ENCODE measurements at regions not wholly inside any gene's neighbourhood (a gene's known extent, or its start where the extent isn't known, plus 50 kb on each side); places are given as distances from the start of the nearest gene placed in this dataset.

DNA sequence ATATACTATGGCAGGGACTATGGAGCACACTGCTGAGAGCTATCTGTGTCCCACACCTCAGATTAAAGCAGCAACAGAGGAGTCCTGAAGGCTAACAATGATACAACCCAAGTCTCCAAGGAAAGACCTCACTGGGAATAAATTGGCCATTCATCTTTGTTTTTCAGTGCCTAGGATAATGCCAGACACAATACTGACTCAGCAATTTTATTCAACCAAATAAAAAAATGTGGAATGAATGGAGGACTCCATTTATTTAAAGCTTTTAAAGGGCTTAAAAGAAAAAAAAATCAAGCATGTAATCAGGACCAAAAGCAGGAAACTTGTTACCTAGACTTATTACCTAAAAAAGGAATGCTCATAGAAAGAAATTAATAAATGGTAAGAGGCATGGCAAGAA lies 960.5 kb downstream of the PCDH17 start:
- TF ChIP-seq, protein P1, sequence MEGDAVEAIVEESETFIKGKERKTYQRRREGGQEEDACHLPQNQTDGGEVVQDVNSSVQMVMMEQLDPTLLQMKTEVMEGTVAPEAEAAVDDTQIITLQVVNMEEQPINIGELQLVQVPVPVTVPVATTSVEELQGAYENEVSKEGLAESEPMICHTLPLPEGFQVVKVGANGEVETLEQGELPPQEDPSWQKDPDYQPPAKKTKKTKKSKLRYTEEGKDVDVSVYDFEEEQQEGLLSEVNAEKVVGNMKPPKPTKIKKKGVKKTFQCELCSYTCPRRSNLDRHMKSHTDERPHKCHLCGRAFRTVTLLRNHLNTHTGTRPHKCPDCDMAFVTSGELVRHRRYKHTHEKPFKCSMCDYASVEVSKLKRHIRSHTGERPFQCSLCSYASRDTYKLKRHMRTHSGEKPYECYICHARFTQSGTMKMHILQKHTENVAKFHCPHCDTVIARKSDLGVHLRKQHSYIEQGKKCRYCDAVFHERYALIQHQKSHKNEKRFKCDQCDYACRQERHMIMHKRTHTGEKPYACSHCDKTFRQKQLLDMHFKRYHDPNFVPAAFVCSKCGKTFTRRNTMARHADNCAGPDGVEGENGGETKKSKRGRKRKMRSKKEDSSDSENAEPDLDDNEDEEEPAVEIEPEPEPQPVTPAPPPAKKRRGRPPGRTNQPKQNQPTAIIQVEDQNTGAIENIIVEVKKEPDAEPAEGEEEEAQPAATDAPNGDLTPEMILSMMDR (IDR thresholded peaks at IDR 0.05; ENCODE audit: insufficient read depth, low read depth, low read length, missing control alignments): no peak
- no peak overlapping the region for H3K4me3 ChIP-seq (ENCODE audit: low read length)
- DNase-seq (ENCODE audit: low read depth): no peak

DNA sequence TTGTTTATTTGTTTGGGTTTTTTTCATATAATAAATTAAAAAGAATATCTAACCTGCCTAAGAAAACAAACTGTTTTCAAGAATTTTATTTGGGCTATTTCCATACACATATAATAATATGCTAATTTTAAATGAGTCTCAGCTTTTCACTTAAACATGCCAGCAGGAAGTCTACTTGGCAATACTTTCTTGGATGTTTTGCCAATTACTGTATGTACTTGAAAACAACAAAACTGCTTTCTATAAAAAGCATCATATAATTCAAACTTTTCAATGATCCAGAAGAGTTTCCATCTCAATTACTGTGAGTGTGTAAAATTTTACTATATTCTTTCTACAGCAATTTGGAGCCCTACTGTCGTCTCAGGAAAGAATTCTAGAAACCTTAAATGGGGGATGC lies 961.2 kb downstream of the PCDH17 start:
- no peak for DNase-seq (ENCODE audit: low read depth)
- TF ChIP-seq, protein P1 (IDR thresholded peaks at IDR 0.05; ENCODE audit: insufficient read depth, low read depth, low read length, missing control alignments): no peak
- no peak overlapping the region for H3K4me3 ChIP-seq (ENCODE audit: low read length)

DNA sequence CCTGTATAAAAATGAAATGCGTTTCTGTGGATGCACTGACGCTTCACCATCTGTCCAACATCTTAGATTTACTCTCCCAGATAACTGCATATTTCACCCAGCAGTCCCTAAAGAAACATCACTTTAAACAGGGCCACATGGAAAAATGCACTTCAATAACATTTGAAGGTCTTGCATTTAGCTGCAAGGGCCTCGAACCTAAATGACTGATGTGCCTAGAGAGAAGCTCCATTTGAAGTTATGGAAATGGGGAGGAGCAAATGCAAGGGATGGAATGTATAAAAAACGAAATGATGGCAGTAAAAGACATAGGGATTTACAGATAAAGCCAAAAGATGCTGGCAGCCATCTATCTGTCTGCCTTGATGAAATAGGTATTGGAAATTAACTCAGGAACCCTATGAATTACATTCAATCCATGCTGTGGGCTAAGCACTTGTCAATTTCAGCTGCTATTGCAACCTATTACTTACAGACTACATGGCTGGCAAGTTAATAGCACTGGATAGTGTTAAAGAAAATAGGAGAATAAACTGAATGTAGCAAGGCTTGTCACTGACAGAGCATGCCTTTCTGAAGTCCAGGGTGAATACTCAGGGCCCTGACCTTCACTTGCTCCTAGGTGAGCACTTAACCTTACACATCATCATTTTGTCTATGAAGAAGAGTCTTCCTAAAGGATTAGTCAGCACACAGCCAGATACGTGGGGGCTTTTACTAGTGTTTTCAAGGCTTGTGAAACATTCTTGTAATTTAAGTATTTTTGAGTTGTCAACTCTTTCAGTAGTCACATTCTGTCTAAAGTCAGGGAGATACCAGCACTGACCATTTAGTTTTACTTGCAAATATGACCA lies 963.4 kb downstream of the PCDH17 start:
- DNase-seq (ENCODE audit: low read depth): no peak
- no peak overlapping the region for H3K4me3 ChIP-seq (ENCODE audit: low read length)
- TF ChIP-seq, protein P1 (IDR thresholded peaks at IDR 0.05; ENCODE audit: insufficient read depth, low read depth, low read length, missing control alignments): no peak

DNA sequence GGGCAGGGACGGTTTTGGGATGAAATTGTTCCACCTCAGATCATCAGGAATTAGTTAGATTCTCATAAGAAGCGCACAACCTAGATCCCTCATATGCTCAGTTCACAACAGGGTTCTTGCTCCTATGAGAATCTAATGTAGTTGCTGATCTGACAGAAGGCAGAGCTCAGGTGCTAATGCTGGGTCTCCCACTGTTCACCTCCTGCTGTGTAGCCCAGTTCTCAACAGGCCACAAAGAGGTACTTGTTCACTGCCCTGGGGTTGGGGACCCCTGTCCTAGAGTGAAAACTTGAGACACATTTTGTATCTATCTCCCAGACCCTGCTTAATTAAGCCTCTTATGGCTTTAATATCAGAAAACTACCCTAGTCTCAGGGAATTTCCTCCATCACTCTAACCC lies 966.0 kb downstream of the PCDH17 start:
- no peak overlapping the region for H3K4me3 ChIP-seq (ENCODE audit: low read length)
- TF ChIP-seq, protein P1 (IDR thresholded peaks at IDR 0.05; ENCODE audit: insufficient read depth, low read depth, low read length, missing control alignments): no peak
- no peak for DNase-seq (ENCODE audit: low read depth)

DNA sequence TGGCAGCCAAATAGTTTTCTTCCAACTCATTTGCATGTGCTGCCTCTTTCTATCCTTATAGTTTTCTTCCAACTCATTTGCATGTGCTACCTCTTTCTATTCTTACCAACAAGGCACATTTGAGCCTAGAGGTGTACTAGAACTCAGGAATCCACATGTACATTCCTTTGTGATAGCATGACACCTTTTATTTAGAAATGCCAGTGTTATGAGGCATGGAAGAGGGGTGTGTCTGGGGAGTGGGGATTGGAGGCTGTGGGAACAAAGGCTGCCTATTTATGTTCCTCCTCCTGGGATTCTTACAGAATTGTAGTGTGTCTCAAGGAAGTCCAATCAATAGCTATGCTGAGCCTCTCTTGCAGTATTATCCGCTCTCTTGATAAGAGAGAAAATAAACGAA lies 966.7 kb downstream of the PCDH17 start:
- DNase-seq (ENCODE audit: low read depth): no peak
- TF ChIP-seq, protein P1 (IDR thresholded peaks at IDR 0.05; ENCODE audit: insufficient read depth, low read depth, low read length, missing control alignments): no peak
- H3K4me3 ChIP-seq (ENCODE audit: low read length): no peak overlapping the region

DNA sequence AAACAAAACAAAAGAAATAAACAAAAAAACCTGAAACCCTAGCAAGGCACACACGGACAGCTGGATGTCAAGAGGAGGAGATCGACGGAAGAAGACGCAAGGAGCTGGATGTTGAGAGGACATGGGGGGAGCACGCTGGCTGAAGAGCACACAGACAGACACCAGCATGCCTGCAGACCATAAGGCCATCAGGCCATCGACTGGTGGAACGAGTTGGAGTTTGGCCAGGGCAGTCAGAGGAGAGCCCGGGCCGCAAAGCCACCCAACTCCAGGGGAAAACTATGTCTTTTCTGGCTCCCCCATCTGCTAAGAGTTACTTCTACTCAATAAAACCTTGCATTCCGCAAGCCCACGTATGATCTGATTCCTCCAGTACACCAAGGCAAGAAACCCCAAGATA lies 979.6 kb downstream of the PCDH17 start:
- no peak for DNase-seq (ENCODE audit: low read depth)
- no peak overlapping the region for H3K4me3 ChIP-seq (ENCODE audit: low read length)
- TF ChIP-seq, protein P1 (IDR thresholded peaks at IDR 0.05; ENCODE audit: insufficient read depth, low read depth, low read length, missing control alignments): no peak

All from epithelial cell of esophagus (primary cell).